GM10266 (cell line): ENCODE measurements at regions not wholly inside any gene's neighbourhood (a gene's known extent, or its start where the extent isn't known, plus 50 kb on each side); places are given as distances from the start of the nearest gene placed in this dataset.

Experiments
- DNase-seq: peaks from one replicate; pipeline ENCODE4 v3.0.0; 2012; ENCODE audit errors: extremely low spot score
- TF ChIP-seq, protein P1 (sequence below): IDR thresholded peaks from 2 replicates; pipeline ENCODE4 v1.5.1; 2012; ENCODE audit warnings: mild to moderate bottlenecking, low read depth; ENCODE audit not compliant: control insufficient read depth, insufficient read depth; ENCODE audit errors: missing control alignments

DNA sequence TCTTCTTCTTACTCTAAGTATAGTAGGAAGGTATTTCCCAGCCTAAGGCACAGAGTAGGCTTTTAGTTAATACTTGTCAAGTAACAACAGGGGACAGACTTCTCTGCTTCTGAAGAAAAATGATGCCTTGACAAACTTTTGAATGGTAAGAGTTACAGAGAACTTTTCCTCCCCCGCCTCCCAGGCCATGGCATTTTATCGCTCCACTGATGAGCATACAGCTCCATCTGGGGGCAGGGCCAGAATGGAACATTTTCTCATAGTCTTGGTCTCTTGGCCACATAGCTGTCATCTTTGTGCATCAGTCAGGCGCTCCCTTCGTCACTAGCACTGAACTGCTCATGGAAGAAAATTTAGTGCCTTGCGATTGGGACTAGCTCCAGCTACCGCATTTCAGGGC is 1066.8 kb upstream of the CITED2 start:
- DNase-seq = no peak
- TF ChIP-seq, protein P1, sequence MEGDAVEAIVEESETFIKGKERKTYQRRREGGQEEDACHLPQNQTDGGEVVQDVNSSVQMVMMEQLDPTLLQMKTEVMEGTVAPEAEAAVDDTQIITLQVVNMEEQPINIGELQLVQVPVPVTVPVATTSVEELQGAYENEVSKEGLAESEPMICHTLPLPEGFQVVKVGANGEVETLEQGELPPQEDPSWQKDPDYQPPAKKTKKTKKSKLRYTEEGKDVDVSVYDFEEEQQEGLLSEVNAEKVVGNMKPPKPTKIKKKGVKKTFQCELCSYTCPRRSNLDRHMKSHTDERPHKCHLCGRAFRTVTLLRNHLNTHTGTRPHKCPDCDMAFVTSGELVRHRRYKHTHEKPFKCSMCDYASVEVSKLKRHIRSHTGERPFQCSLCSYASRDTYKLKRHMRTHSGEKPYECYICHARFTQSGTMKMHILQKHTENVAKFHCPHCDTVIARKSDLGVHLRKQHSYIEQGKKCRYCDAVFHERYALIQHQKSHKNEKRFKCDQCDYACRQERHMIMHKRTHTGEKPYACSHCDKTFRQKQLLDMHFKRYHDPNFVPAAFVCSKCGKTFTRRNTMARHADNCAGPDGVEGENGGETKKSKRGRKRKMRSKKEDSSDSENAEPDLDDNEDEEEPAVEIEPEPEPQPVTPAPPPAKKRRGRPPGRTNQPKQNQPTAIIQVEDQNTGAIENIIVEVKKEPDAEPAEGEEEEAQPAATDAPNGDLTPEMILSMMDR = peak; percentile 26

DNA sequence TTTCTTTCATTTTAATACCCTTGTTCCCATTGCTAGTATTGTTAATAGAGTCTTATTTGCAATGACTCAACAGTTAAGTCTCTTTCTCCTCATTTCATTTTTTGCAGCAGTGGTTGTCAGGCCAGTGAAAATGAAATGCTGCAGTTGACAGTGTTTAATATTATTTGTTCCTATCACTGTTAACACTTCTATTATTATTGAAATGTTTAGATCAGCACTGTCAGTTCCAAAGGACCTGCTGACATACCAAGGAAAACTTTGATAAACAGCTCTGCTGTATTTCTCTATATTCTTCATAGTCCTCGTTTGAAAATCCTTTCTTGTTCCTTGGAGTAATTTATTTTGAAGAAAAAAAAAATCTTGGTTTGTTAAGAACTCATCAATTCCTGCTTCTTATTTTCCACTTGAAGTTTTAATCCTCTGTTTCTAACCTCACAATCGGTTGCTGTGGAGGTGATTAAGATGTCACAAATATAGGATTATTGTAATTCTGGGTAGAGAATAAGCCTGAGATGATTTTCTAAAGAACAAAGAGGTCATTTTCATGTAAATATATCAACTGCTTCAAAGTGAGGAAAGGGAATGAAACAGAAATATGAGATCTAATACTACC is 1065.9 kb upstream of the CITED2 start:
- TF ChIP-seq, protein P1 = no peak
- no peak for DNase-seq

DNA sequence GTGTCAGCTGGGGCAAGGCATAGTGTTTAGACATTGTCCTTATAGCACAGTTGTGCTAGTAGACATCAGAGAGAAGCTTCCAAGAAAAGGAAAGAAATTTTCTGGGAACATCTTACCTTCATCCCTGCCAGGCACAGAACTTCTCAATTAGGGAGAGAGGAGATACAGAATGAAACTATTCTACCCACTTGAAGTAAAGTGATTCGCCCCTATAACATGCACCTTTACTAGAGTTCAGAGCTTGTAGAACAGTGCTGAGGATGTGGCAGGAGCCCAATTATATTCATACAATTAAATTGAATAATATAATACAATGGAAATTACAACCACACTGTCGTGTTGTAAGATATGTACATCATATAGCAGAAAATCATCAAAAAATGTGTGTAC is 1063.9 kb upstream of the CITED2 start:
- TF ChIP-seq, protein P1 = no peak
- no peak for DNase-seq

- DNase-seq = no peak
- TF ChIP-seq, protein P1 = no peak
These were observed 1063.3 kb upstream of the CITED2 start for GRCh38 chr6:140437619-140438345.

GRCh38 chr6:140436023-140436811 is 1061.8 kb upstream of the CITED2 start:
- DNase-seq = no peak
- TF ChIP-seq, protein P1 = no peak

- DNase-seq = no peak
- TF ChIP-seq, protein P1 = no peak
These were observed 1060.3 kb upstream of the CITED2 start for GRCh38 chr6:140434761-140435160.
